ENCODE measurements at regions not wholly inside any gene's neighbourhood (a gene's known extent, or its start where the extent isn't known, plus 50 kb on each side); places are given as distances from the start of the nearest gene placed in this dataset.

DNA sequence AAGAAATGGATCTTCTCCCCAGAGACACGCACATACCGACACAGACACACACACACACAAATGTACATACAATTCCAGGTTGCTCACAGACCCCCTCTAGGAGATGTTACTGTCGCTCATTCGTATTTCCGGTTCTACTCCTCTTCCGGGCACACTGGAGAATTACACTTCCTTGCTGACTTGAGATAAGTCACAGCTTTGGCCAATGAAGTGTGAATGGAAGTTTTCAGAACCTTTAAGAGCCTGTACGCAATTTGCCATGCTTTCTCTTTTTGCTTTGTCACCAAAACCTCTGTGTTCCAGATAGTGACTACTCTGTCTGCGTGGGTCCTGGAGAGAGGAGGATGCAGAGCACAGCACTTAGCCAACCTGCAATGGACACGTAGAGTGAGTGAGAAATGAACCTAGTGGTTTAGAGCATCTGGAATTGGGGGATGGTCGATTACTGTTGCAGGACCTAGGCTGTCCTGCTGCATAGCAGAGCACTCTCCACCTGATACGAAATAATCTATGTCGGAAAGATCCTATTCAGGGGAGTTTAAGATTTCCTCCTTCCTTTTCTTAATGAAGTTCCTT lies 239.5 kb upstream of the TET2 start:
- H3K36me3 ChIP-seq, result no peaks in the 10 kb centered on the region
- no peaks in the 10 kb centered on the region for H3K9me3 ChIP-seq
- intact Hi-C loops (cut with DNase I; ENCODE audit: low total_unique reads), result no loop called here
- TF ChIP-seq, protein P1, sequence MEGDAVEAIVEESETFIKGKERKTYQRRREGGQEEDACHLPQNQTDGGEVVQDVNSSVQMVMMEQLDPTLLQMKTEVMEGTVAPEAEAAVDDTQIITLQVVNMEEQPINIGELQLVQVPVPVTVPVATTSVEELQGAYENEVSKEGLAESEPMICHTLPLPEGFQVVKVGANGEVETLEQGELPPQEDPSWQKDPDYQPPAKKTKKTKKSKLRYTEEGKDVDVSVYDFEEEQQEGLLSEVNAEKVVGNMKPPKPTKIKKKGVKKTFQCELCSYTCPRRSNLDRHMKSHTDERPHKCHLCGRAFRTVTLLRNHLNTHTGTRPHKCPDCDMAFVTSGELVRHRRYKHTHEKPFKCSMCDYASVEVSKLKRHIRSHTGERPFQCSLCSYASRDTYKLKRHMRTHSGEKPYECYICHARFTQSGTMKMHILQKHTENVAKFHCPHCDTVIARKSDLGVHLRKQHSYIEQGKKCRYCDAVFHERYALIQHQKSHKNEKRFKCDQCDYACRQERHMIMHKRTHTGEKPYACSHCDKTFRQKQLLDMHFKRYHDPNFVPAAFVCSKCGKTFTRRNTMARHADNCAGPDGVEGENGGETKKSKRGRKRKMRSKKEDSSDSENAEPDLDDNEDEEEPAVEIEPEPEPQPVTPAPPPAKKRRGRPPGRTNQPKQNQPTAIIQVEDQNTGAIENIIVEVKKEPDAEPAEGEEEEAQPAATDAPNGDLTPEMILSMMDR (IDR thresholded peaks at IDR 0.05), result no peak
- no peak overlapping the region for H3K27ac ChIP-seq
- no peak overlapping the region for H3K4me3 ChIP-seq
- H3K27me3 ChIP-seq, result no peaks in the 10 kb centered on the region
- no peak for DNase-seq
- no peaks in the 10 kb centered on the region for H3K4me1 ChIP-seq

DNA sequence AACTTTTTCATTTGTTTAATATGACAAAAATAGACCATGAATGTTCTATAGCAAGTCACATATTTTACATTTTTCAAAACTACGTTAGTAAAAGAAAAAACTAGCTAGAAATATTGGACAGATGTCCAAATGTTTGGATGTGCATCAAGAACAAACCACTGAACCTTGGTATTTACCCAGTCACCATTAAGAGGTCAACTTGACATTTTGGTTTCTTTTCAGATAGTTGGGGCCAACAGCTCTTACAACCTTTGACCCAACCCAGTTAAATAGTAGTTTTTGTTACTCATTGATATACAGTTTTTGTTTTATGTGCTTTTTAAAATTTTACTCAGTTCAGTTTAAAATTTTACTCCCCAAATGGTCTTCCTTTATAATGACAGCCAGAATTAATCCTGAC lies 238.7 kb upstream of the TET2 start:
- Histone ChIP-seq H3K4me3 (no peak overlapping the region), H3K4me1 (no peaks in the 10 kb centered on the region), H3K27ac (no peak overlapping the region), H3K9me3 (no peaks in the 10 kb centered on the region), H3K36me3 (no peaks in the 10 kb centered on the region), H3K27me3 (no peaks in the 10 kb centered on the region)
- TF ChIP-seq, protein P1 (IDR thresholded peaks at IDR 0.05), result no peak
- intact Hi-C loops (cut with DNase I; ENCODE audit: low total_unique reads), result no loop called here
- DNase-seq, result no peak

DNA sequence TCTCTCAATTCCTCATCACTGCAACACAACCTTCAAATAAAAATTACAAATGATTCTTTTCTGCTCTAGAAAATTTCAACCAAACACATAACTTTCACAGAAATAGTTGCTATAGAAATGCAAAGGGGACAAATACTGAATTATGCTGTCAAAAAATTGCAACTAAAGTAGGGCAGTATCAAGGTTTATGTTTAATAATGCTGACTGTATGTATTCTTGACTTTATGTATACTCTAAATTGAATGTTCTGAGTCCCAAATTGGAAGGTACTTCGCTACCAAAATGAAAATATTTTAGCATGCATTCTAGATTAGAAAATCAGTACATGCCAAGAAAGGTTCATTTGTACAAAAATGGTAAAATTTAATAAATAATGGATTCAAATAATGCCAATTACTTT lies 237.3 kb upstream of the TET2 start:
- intact Hi-C loops (cut with DNase I; ENCODE audit: low total_unique reads), result no loop called here
- Histone ChIP-seq H3K4me1 (no peaks in the 10 kb centered on the region), H3K27ac (no peak overlapping the region), H3K4me3 (no peak overlapping the region), H3K27me3 (no peaks in the 10 kb centered on the region), H3K9me3 (no peaks in the 10 kb centered on the region), H3K36me3 (no peaks in the 10 kb centered on the region)
- TF ChIP-seq, protein P1 (IDR thresholded peaks at IDR 0.05), result no peak
- no peak for DNase-seq

DNA sequence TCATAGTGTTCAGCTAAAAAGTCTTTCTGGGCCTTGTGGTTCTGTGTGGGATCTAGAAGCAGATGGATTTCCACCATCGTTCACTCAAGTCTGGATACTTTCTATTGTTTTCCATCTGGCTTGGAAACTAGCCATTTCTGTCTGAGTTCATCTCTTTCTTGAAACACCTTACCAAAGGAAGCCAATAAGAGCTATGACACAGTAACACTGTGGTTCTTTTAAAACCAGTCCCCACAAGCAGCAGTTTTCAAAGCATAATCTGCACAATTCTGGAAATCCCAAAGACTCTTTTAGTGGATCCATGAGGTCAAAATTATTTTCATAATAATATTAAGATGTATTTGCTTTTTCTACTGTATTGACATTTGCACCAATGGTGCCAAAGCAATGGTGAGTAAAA lies 234.2 kb upstream of the TET2 start:
- TF ChIP-seq, protein P1 (IDR thresholded peaks at IDR 0.05), result no peak

DNA sequence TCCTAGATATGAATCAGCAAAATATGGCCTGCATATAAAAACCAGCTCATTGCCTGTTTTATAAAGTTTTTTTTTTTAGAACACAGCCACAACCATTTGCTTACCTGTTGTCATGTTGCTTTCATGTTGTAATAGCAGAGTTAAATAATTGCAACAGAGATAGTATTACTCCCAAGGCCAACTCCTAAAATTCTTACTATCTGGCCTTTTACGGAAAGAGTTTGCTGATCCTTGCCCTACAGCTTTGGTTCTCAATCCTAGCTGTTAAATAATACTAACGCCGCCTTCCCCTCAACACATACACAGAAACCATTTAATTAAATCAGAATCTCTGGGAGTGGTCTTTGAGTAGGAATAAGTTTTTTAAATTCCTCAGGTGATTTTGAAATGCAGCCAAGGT lies 231.3 kb upstream of the TET2 start:
- H3K36me3 ChIP-seq, result no peaks in the 10 kb centered on the region
- no peak overlapping the region for H3K27ac ChIP-seq
- H3K9me3 ChIP-seq, result no peaks in the 10 kb centered on the region
- TF ChIP-seq, protein P1 (IDR thresholded peaks at IDR 0.05), result no peak
- no peaks in the 10 kb centered on the region for H3K4me1 ChIP-seq
- H3K27me3 ChIP-seq, result no peaks in the 10 kb centered on the region
- intact Hi-C loops (cut with DNase I; ENCODE audit: low total_unique reads), result no loop called here
- H3K4me3 ChIP-seq, result no peak overlapping the region
- no peak for DNase-seq

More for the DNA sequence above, 234.2 kb upstream of the TET2 start:
- no peaks in the 10 kb centered on the region for H3K27me3 ChIP-seq
- no peaks in the 10 kb centered on the region for H3K9me3 ChIP-seq
- H3K36me3 ChIP-seq, result no peaks in the 10 kb centered on the region
- DNase-seq, result no peak
- no peak overlapping the region for H3K4me3 ChIP-seq
- no peaks in the 10 kb centered on the region for H3K4me1 ChIP-seq
- intact Hi-C loops (cut with DNase I; ENCODE audit: low total_unique reads), result no loop called here
- no peak overlapping the region for H3K27ac ChIP-seq

DNA sequence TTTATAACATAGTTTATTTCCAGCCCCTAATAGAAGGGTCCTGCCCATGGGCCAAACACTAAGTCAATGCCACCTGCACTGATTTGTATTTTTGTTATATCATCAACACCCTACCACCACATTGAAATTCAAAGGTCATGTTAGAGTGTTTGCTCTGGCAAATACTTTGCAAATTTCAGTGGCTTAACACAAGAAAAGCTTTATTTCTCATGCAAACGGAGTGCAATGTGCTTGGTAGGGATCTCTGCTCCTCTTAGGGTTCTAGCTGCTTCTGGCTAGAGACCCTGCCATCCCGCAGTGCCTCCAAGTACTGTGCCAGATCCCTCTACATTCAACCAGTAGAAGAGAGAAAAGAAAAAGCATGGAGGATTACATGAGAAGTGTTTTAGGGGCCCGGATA lies 230.8 kb upstream of the TET2 start:
- H3K36me3 ChIP-seq, result no peaks in the 10 kb centered on the region

More for the DNA sequence above, 230.8 kb upstream of the TET2 start:
- no peaks in the 10 kb centered on the region for H3K27me3 ChIP-seq
- H3K4me1 ChIP-seq, result no peaks in the 10 kb centered on the region
- no peak for DNase-seq
- TF ChIP-seq, protein P1 (IDR thresholded peaks at IDR 0.05), result no peak
- intact Hi-C loops (cut with DNase I; ENCODE audit: low total_unique reads), result no loop called here
- no peak overlapping the region for H3K4me3 ChIP-seq
- H3K27ac ChIP-seq, result no peak overlapping the region
- no peaks in the 10 kb centered on the region for H3K9me3 ChIP-seq

Measured in tibial artery (tissue), 4 donors.